A549 (cell line): ENCODE measurements at regions not wholly inside any gene's neighbourhood (a gene's known extent, or its start where the extent isn't known, plus 50 kb on each side); places are given as distances from the start of the nearest gene placed in this dataset.

Experiments used
- ATAC-seq, 2 experiments: fragments of 200-7000 bp in 1 of 2; fragments of >200 bp in 1 of 2; cut with Nextera tagmentation in 1 of 2; cut with Tn5 transposase in 1 of 2; 3 replicates each; pipeline versions ENCODE4 v1.8.0 to v1.9.1; 2018 to 2020; ENCODE audit warnings: mild to moderate bottlenecking in 1 of 2, moderate library complexity in 1 of 2
- CTCF ChIA-PET: fragments of 300-600 bp; sonication (Branson Sonifier 250); formaldehyde crosslinking; extraction: SDS; loops from one replicate; lab custom pipeline; 2021; ENCODE audit warnings: antibody characterized with exemption, inconsistent platforms; lab: Yijun Ruan, JAX
- POLR2A ChIA-PET: fragments of 350-600 bp; formaldehyde crosslinking; extraction: SDS; loops from one replicate; lab custom pipeline; 2021; ENCODE audit warnings: antibody characterized with exemption, inconsistent platforms; lab: Yijun Ruan, JAX
- DNase-seq, 2 experiments: peaks; one replicate each; pipeline versions ENCODE4 v3.0.0 to v3.0.0-alpha.2; 2011 to 2016; ENCODE audit warnings: low read depth in 1 of 2, low spot score in 1 of 2
- FAIRE-seq: peaks from 2 replicates; lab custom pipeline; 2011; peaks lifted over from hg19 to GRCh38; lab: Jason Lieb, UNC
- H3K27ac ChIP-seq, 2 experiments: fragments of >200 bp; sonication (Bioruptor Twin); formaldehyde crosslinking; 3 replicates each; pipeline ENCODE4 v1.5.1; 2016 to 2017
- H3K4me1 ChIP-seq: fragments of >200 bp; sonication (Bioruptor Twin); formaldehyde crosslinking; 3 replicates; pipeline ENCODE4 v1.6.1; 2016
- H3K4me2 ChIP-seq: fragments of >200 bp; sonication (Bioruptor Twin); formaldehyde crosslinking; 3 replicates; pipeline ENCODE4 v1.6.1; 2016
- H3K4me3 ChIP-seq: fragments of >200 bp; sonication (Bioruptor Twin); formaldehyde crosslinking; 3 replicates; pipeline ENCODE4 v1.5.1; 2016
- H3K9me3 ChIP-seq: fragments of >200 bp; sonication (Bioruptor Twin); formaldehyde crosslinking; 3 replicates; pipeline ENCODE4 v1.6.1; 2016
- CBX2 ChIP-seq: fragments of 200-600 bp; sonication (generic); IDR thresholded peaks from 2 replicates; pipeline ENCODE4 v1.6.1; 2016; ENCODE audit warnings: low read depth, mild to moderate bottlenecking, borderline replicate concordance
- CBX8 ChIP-seq: fragments of 200-600 bp; sonication (generic); IDR thresholded peaks from 2 replicates; pipeline ENCODE4 v1.6.1; 2016
- EHMT2 ChIP-seq: fragments of 200-600 bp; sonication (generic); IDR thresholded peaks from 2 replicates; pipeline ENCODE4 v1.6.1; 2016; ENCODE audit warnings: antibody characterized with exemption, low read depth, mild to moderate bottlenecking, moderate library complexity
- FOSB ChIP-seq: fragments of 250-450 bp; sonication (Bioruptor Pico); IDR thresholded peaks from 2 replicates; pipeline ENCODE4 v1.5.0; 2020; ENCODE audit warnings: mild to moderate bottlenecking, moderate library complexity
- GATA3 ChIP-seq: IDR thresholded peaks from 2 replicates; pipeline ENCODE4 v1.6.1; 2012; ENCODE audit warnings: borderline replicate concordance
- HEYL ChIP-seq: fragments of 250-450 bp; sonication (Bioruptor Pico); IDR thresholded peaks from 2 replicates; pipeline ENCODE4 v1.8.0; 2021; ENCODE audit warnings: mild to moderate bottlenecking, moderate library complexity
- HOXB5 ChIP-seq: fragments of 250-450 bp; sonication (Bioruptor Pico); IDR thresholded peaks from 2 replicates; pipeline ENCODE4 v1.5.0; 2020; ENCODE audit warnings: mild to moderate bottlenecking, moderate library complexity
- JUNB ChIP-seq: fragments of >200 bp; sonication (Bioruptor Twin); formaldehyde crosslinking; IDR thresholded peaks from 2 replicates; pipeline ENCODE4 v1.6.1; 2016
- KDM1A ChIP-seq: fragments of 200-600 bp; sonication (generic); IDR thresholded peaks from 2 replicates; pipeline ENCODE4 v1.6.1; 2016; ENCODE audit warnings: low read depth, mild to moderate bottlenecking
- NR3C1 ChIP-seq: fragments of >200 bp; sonication (Bioruptor Twin); formaldehyde crosslinking; IDR thresholded peaks from 3 replicates; pipeline ENCODE4 v1.6.1; 2017
- PHF8 ChIP-seq: fragments of 200-600 bp; sonication (generic); IDR thresholded peaks from 2 replicates; pipeline ENCODE4 v1.6.1; 2016; ENCODE audit warnings: low read depth, mild to moderate bottlenecking, antibody characterized with exemption, moderate library complexity, borderline replicate concordance
- RARB ChIP-seq: fragments of 250-450 bp; sonication (Bioruptor Pico); IDR thresholded peaks from 2 replicates; pipeline ENCODE4 v1.8.0; 2021; ENCODE audit warnings: mild to moderate bottlenecking, moderate library complexity
- SMC3 ChIP-seq: fragments of >200 bp; sonication (Bioruptor Twin); formaldehyde crosslinking; IDR thresholded peaks from 3 replicates; pipeline ENCODE4 v1.6.1; 2018; ENCODE audit warnings: inconsistent platforms
- TFCP2L1 ChIP-seq: fragments of 250-450 bp; sonication (Bioruptor Pico); IDR thresholded peaks from 2 replicates; pipeline ENCODE4 v1.5.0; 2021; ENCODE audit warnings: mild to moderate bottlenecking
- ZNF302 ChIP-seq: fragments of 250-450 bp; sonication (Bioruptor Pico); IDR thresholded peaks from 2 replicates; pipeline ENCODE4 v1.9.0; 2021; ENCODE audit warnings: inconsistent platforms, mild to moderate bottlenecking, moderate library complexity
- WGBS: methylation state at CpG from one replicate; pipeline ENCODE4 v1.1.6; 2017; ENCODE audit errors: missing lambda C conversion rate; 5-methylcytosine and 5-hydroxymethylcytosine counted together
- TF ChIP-seq, protein P1 (sequence below): IDR thresholded peaks from 2 replicates; pipeline ENCODE4 v1.6.1; 2012
- TF ChIP-seq, protein P2 (sequence below): fragments of 150-350 bp; IDR thresholded peaks from 2 replicates; pipeline ENCODE4 v1.6.1; 2014; ENCODE audit warnings: low read depth, mild to moderate bottlenecking, low read length
- TF ChIP-seq, protein P3 (sequence below): fragments of 250-450 bp; sonication (Bioruptor Pico); IDR thresholded peaks from 2 replicates; pipeline ENCODE4 v1.5.0; 2020; ENCODE audit warnings: low read depth, mild to moderate bottlenecking, moderate library complexity
- TF ChIP-seq, protein P4 (sequence below): fragments of >200 bp; sonication (Bioruptor Twin); formaldehyde crosslinking; IDR thresholded peaks from 3 replicates; pipeline ENCODE4 v1.6.1; 2016
- TF ChIP-seq, protein P5 (sequence below): fragments of 450-650 bp; IDR thresholded peaks from 2 replicates; pipeline ENCODE4 v1.6.1; 2014; ENCODE audit warnings: antibody characterized with exemption

DNA sequence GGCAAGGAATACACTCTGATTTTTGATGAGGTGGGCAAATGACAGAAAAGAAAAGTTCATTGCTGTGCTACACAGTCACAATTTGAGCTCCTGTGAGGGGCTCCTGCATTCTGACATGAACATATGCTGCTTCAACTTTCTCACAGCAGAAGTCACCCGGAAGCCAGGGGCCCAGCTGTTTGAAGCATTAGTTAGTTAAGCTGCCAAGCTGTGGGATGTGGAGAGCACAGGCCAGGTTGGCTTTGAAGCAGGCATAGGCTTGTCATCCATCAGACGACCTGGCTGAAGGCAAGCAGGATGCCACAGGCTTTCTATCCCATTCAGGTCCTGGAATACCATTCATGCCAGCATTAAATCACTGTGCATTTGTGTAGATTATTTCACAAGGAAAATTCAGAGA lies 63.1 kb downstream of the MTNR1B start:
- DNase-seq, result no peak
- Histone ChIP-seq H3K4me3 (no peak overlapping the region), H3K4me2 (no peak overlapping the region), H3K9me3 (no peaks in the 10 kb centered on the region), H3K27ac (no peak overlapping the region), H3K4me1 (no peaks in the 10 kb centered on the region)
- POLR2A ChIA-PET, result interaction anchor here (0.8 kb wide), 1 partner anchor 12 kb away, joined by 3 read pairs; no protein-coding TSS in a partner anchor
- ATAC-seq, result no peak
- TF ChIP-seq SMC3 (no peak), HOXB5 (CRISPR knock-in tag) (no peak), HEYL (no peak), PHF8 (no peak), KDM1A (no peak), GATA3 (no peak), NR3C1 (no peak), EHMT2 (no peak), ZNF302 (CRISPR knock-in tag) (no peak)
- TF ChIP-seq, protein P1, sequence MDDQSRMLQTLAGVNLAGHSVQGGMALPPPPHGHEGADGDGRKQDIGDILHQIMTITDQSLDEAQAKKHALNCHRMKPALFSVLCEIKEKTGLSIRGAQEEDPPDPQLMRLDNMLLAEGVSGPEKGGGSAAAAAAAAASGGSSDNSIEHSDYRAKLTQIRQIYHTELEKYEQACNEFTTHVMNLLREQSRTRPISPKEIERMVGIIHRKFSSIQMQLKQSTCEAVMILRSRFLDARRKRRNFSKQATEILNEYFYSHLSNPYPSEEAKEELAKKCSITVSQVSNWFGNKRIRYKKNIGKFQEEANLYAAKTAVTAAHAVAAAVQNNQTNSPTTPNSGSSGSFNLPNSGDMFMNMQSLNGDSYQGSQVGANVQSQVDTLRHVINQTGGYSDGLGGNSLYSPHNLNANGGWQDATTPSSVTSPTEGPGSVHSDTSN, result no peak
- TF ChIP-seq, protein P2, sequence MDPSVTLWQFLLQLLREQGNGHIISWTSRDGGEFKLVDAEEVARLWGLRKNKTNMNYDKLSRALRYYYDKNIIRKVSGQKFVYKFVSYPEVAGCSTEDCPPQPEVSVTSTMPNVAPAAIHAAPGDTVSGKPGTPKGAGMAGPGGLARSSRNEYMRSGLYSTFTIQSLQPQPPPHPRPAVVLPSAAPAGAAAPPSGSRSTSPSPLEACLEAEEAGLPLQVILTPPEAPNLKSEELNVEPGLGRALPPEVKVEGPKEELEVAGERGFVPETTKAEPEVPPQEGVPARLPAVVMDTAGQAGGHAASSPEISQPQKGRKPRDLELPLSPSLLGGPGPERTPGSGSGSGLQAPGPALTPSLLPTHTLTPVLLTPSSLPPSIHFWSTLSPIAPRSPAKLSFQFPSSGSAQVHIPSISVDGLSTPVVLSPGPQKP, result no peak
- TF ChIP-seq, protein P3, sequence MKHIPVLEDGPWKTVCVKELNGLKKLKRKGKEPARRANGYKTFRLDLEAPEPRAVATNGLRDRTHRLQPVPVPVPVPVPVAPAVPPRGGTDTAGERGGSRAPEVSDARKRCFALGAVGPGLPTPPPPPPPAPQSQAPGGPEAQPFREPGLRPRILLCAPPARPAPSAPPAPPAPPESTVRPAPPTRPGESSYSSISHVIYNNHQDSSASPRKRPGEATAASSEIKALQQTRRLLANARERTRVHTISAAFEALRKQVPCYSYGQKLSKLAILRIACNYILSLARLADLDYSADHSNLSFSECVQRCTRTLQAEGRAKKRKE (CRISPR knock-in tag), result no peak
- CTCF ChIA-PET, result interaction anchor here (0.5 kb wide), 1 partner anchor 8 kb away, joined by 3 read pairs; no protein-coding TSS in a partner anchor
- FAIRE-seq, result no peak
- WGBS, result 77% methylated on average over 2 of the region's 2 CpGs

DNA sequence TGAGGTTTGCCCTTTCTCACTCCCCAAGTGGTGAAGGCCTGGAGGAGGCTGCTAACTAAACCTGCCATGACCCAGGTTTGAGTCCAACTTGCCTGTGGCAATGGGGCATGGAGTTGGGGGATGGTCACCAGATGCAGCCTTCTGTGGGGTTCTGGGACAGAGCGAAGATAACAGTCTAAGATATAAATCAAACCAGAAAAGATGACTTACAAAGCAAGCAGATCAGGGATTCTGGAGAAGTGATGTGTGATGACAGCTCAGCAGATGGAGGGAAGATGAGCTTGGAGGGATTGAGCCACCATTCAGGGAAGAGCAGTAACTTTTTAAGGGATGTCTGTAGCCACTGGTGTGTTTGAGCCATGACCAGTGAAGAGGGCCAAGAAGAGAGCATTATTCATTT lies 63.6 kb downstream of the MTNR1B start:
- H3K27ac ChIP-seq, result no peak overlapping the region
- POLR2A ChIA-PET, result no interaction called here
- FAIRE-seq, result no peak
- TF ChIP-seq TFCP2L1 (CRISPR knock-in tag) (no peak), FOSB (CRISPR knock-in tag) (no peak), HEYL (no peak), SMC3 (no peak), CBX8 (no peak), JUNB (no peak), GATA3 (no peak), CBX2 (no peak), RARB (CRISPR knock-in tag) (no peak), KDM1A (no peak)
- TF ChIP-seq, protein P4, sequence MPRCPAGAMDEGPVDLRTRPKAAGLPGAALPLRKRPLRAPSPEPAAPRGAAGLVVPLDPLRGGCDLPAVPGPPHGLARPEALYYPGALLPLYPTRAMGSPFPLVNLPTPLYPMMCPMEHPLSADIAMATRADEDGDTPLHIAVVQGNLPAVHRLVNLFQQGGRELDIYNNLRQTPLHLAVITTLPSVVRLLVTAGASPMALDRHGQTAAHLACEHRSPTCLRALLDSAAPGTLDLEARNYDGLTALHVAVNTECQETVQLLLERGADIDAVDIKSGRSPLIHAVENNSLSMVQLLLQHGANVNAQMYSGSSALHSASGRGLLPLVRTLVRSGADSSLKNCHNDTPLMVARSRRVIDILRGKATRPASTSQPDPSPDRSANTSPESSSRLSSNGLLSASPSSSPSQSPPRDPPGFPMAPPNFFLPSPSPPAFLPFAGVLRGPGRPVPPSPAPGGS, result no peak
- TF ChIP-seq, protein P5, sequence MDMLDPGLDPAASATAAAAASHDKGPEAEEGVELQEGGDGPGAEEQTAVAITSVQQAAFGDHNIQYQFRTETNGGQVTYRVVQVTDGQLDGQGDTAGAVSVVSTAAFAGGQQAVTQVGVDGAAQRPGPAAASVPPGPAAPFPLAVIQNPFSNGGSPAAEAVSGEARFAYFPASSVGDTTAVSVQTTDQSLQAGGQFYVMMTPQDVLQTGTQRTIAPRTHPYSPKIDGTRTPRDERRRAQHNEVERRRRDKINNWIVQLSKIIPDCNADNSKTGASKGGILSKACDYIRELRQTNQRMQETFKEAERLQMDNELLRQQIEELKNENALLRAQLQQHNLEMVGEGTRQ, result no peak
- TF ChIP-seq, all 56 proteins: peak for 0
- Histone ChIP-seq H3K4me3 (no peak overlapping the region), H3K4me1 (no peaks in the 10 kb centered on the region), H3K4me2 (no peak overlapping the region), H3K9me3 (no peaks in the 10 kb centered on the region)
- DNase-seq (no peak), ATAC-seq (no peak)
- CTCF ChIA-PET, result no interaction called here
- 93% methylated on average over 1 of the region's 1 CpG for WGBS
